ENCODE measurements at regions not wholly inside any gene's neighbourhood (a gene's known extent, or its start where the extent isn't known, plus 50 kb on each side); places are given as distances from the start of the nearest gene placed in this dataset.

DNA sequence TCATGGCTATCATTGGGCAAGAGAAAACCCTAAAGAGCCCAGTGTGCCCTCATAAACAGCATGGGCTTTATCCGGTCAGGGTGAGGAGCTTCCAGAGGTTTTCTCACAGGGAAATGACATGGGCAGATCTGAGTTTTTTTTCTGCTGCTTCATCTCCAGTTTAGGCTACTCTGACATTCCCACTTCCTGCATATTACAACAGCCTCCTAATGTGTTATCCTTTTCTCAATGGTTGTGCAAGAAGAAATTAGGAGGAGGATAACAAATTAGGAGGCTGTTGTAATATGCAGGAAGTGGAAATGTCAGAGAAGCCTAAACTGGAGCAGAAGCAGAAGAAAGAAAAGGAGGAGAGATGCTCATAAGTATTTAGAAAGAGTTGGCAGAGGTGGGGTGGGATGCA is 175.6 kb downstream of the MTHFS start:
- TF ChIP-seq POLR2AphosphoS5 (IDR thresholded peaks at IDR 0.05) (no peak), EP300 (IDR thresholded peaks at IDR 0.05; ENCODE audit: low read depth) (no peak), POLR2A (IDR thresholded peaks at IDR 0.05) (no peak)
- TF ChIP-seq, protein P1, sequence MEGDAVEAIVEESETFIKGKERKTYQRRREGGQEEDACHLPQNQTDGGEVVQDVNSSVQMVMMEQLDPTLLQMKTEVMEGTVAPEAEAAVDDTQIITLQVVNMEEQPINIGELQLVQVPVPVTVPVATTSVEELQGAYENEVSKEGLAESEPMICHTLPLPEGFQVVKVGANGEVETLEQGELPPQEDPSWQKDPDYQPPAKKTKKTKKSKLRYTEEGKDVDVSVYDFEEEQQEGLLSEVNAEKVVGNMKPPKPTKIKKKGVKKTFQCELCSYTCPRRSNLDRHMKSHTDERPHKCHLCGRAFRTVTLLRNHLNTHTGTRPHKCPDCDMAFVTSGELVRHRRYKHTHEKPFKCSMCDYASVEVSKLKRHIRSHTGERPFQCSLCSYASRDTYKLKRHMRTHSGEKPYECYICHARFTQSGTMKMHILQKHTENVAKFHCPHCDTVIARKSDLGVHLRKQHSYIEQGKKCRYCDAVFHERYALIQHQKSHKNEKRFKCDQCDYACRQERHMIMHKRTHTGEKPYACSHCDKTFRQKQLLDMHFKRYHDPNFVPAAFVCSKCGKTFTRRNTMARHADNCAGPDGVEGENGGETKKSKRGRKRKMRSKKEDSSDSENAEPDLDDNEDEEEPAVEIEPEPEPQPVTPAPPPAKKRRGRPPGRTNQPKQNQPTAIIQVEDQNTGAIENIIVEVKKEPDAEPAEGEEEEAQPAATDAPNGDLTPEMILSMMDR (IDR thresholded peaks at IDR 0.05): no peak
- Histone ChIP-seq H3K36me3 (no peaks in the 10 kb centered on the region), H3K9me3 (no peaks in the 10 kb centered on the region), H3K4me1 (no peaks in the 10 kb centered on the region), H3K4me3 (no peak overlapping the region), H3K27me3 (no peaks in the 10 kb centered on the region), H3K27ac (no peak overlapping the region)
- WGBS, 2 donors (ENCODE audit: low coverage in 1 of 2): 83 to 89% methylated on average over 1 of the region's 1 CpG
- in situ Hi-C loops (cut with MboI; ENCODE audit: low pct_ligation_motif_present in 1 of 4, low pct_unique_long_range_greater_than_20kb in 1 of 4, low sequenced_read_pairs in 3 of 4): no loop called here
- intact Hi-C loops (cut with DNase I; ENCODE audit: low total_unique reads): no loop called here
- no peak for DNase-seq

DNA sequence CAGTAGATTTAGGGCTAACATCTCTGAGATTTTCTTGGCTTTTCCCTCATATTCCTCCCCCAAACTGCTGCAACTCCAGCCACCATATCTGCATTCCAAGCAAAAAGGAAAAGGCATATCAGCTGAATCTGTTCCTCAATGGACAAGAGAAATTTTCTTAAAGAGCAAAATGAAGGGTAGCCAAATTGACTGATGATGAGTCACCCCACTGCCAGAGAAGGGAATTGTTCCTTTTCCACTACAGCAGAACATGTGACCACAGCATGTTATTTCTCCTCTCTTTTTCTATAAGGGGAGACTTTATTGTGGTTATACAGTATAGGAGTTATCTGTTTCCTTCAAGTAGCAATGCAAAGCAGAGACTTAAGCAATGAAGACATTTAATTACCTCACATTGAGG is 172.5 kb downstream of the MTHFS start:
- no peak for DNase-seq
- no peaks in the 10 kb centered on the region for H3K9me3 ChIP-seq
- H3K4me3 ChIP-seq: no peak overlapping the region
- intact Hi-C loops (cut with DNase I; ENCODE audit: low total_unique reads): no loop called here
- TF ChIP-seq POLR2A (IDR thresholded peaks at IDR 0.05): no peak
- TF ChIP-seq, protein P1 (IDR thresholded peaks at IDR 0.05): no peak
- TF ChIP-seq EP300 (IDR thresholded peaks at IDR 0.05; ENCODE audit: low read depth): no peak
- TF ChIP-seq POLR2AphosphoS5 (IDR thresholded peaks at IDR 0.05): no peak
- in situ Hi-C loops (cut with MboI; ENCODE audit: low pct_ligation_motif_present in 1 of 4, low pct_unique_long_range_greater_than_20kb in 1 of 4, low sequenced_read_pairs in 3 of 4): no loop called here
- no peak overlapping the region for H3K27ac ChIP-seq
- no peaks in the 10 kb centered on the region for H3K36me3 ChIP-seq
- H3K27me3 ChIP-seq: no peaks in the 10 kb centered on the region
- no peaks in the 10 kb centered on the region for H3K4me1 ChIP-seq

DNA sequence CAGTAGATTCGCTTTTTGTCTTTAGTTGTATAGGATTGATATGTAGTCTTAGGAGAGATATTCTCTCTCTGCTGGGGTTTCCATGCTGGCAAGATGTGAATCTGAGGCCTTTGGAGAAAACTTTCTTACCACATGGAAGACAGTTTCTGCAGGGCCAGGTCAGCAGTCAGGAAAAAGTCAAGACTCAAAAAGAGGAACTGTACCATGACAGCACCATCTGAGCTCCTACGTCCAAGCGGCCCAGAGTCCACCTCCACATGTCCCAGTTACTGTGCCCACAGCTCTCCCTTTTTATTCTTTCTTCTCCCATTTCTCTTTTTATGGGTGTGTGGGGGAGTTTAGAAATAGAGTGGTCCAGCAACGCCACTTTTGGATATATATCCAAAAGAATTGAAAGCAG is 172.0 kb downstream of the MTHFS start:
- no peak for DNase-seq
- Histone ChIP-seq H3K27ac (no peak overlapping the region), H3K4me3 (no peak overlapping the region), H3K4me1 (no peaks in the 10 kb centered on the region), H3K9me3 (no peaks in the 10 kb centered on the region), H3K36me3 (no peaks in the 10 kb centered on the region), H3K27me3 (no peaks in the 10 kb centered on the region)
- 76 to 92% methylated on average over 2 to 4 of the region's 4 CpGs for WGBS, 2 donors (ENCODE audit: low coverage in 1 of 2)
- TF ChIP-seq EP300 (IDR thresholded peaks at IDR 0.05; ENCODE audit: low read depth): no peak
- TF ChIP-seq, protein P1 (IDR thresholded peaks at IDR 0.05): no peak
- TF ChIP-seq POLR2A (IDR thresholded peaks at IDR 0.05): no peak
- TF ChIP-seq POLR2AphosphoS5 (IDR thresholded peaks at IDR 0.05): no peak
- in situ Hi-C loops (cut with MboI; ENCODE audit: low pct_ligation_motif_present in 1 of 4, low pct_unique_long_range_greater_than_20kb in 1 of 4, low sequenced_read_pairs in 3 of 4) (no loop called here), intact Hi-C loops (cut with DNase I; ENCODE audit: low total_unique reads) (no loop called here)

DNA sequence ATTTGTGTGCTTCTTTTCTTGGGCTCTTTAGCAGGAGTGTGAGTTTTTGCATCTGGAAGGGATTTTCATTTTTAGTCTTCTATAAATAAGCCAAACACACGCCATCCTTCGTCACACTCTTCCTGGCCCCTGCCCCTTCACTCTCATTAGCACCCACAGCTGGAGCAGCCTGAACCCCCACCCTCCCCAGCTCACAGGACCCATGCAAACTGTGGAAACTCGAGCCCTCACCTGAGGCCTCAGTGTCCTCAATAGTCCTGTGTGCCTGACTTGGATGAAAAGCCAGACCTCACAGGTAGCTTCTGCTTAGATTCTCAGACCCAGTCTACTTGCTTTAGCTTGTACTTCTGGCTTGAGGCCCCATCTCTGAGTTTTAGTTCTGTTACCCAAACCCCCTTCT is 167.9 kb downstream of the MTHFS start:
- H3K27ac ChIP-seq: no peak overlapping the region
- H3K9me3 ChIP-seq: no peaks in the 10 kb centered on the region
- H3K4me3 ChIP-seq: no peak overlapping the region
- DNase-seq: no peak
- intact Hi-C loops (cut with DNase I; ENCODE audit: low total_unique reads) (no loop called here), in situ Hi-C loops (cut with MboI; ENCODE audit: low pct_ligation_motif_present in 1 of 4, low pct_unique_long_range_greater_than_20kb in 1 of 4, low sequenced_read_pairs in 3 of 4) (no loop called here)
- WGBS, 2 donors (ENCODE audit: low coverage in 1 of 2): 56 to 57% methylated on average over 2 to 3 of the region's 3 CpGs
- no peaks in the 10 kb centered on the region for H3K36me3 ChIP-seq
- H3K27me3 ChIP-seq: no peaks in the 10 kb centered on the region
- TF ChIP-seq, protein P1 (IDR thresholded peaks at IDR 0.05): no peak
- no peak for TF ChIP-seq EP300 (IDR thresholded peaks at IDR 0.05; ENCODE audit: low read depth)
- no peak for TF ChIP-seq POLR2A (IDR thresholded peaks at IDR 0.05)
- TF ChIP-seq POLR2AphosphoS5 (IDR thresholded peaks at IDR 0.05): no peak
- H3K4me1 ChIP-seq: no peaks in the 10 kb centered on the region
